Sigmoid colon (tissue), 6 donors: ENCODE measurements at regions not wholly inside any gene's neighbourhood (a gene's known extent, or its start where the extent isn't known, plus 50 kb on each side); places are given as distances from the start of the nearest gene placed in this dataset.

Source experiments
- DNase-seq: peaks from one replicate; pipeline ENCODE4 v3.0.0-alpha.2; 2019
- H3K27ac ChIP-seq, 4 donors: fragments of 200-600 bp; sonication (generic); one replicate each; pipeline ENCODE4 v1.5.1; 2016 to 2019; ENCODE audit warnings: mild to moderate bottlenecking in 1 of 4
- H3K27me3 ChIP-seq, 3 donors: fragments of 200-600 bp; sonication (generic); one replicate each; pipeline ENCODE4 v1.5.1; 2019; ENCODE audit warnings: mild to moderate bottlenecking in 1 of 3
- H3K36me3 ChIP-seq, 4 donors: fragments of 200-600 bp; sonication (generic); one replicate each; pipeline ENCODE4 v1.5.1; 2016 to 2019
- H3K4me1 ChIP-seq, 4 donors: fragments of 200-600 bp; sonication (generic); one replicate each; pipeline ENCODE4 v1.5.1; 2017 to 2019
- H3K4me3 ChIP-seq, 4 donors: fragments of 200-600 bp; sonication (generic); one replicate each; pipeline ENCODE4 v1.5.1; 2017 to 2019; ENCODE audit warnings: mild to moderate bottlenecking in 2 of 4, moderate library complexity in 1 of 4
- H3K9me3 ChIP-seq, 4 donors: fragments of 200-600 bp in 3 of 4; sonication (generic) in 3 of 4; one replicate each; pipeline versions ENCODE4 v1.5.1 to v1.6.1; 2013 to 2019
- CTCF ChIP-seq, 4 experiments: fragments of 450-650 bp in 3 of 4; fragments of 200-600 bp in 1 of 4; IDR thresholded peaks; one replicate each; pipeline ENCODE4 v1.5.1; 2016 to 2019; ENCODE audit warnings: antibody characterized with exemption in 4 of 4, mild to moderate bottlenecking in 3 of 4, moderate library complexity in 2 of 4
- EP300 ChIP-seq, 4 donors: sonication (generic); formaldehyde crosslinking; IDR thresholded peaks; one replicate each; pipeline ENCODE4 v1.6.1; 2017; ENCODE audit warnings: antibody characterized with exemption in 4 of 4
- POLR2A ChIP-seq, 2 donors: fragments of 450-650 bp; IDR thresholded peaks; one replicate each; pipeline ENCODE4 v1.6.1; 2016; ENCODE audit warnings: antibody characterized with exemption in 2 of 2, mild to moderate bottlenecking in 2 of 2, moderate library complexity in 2 of 2
- POLR2AphosphoS5 ChIP-seq, 4 donors: sonication (generic); formaldehyde crosslinking; IDR thresholded peaks; one replicate each; pipeline ENCODE4 v1.6.1; 2017; ENCODE audit warnings: antibody characterized with exemption in 4 of 4
- WGBS, 2 donors: extraction: QIAGEN DNeasy Blood & Tissue Kit; methylation state at CpG; one replicate each; pipeline ENCODE4 v1.1.7; 2013; 5-methylcytosine and 5-hydroxymethylcytosine counted together
- intact Hi-C: fragments of 100-400 bp; cut with DNase I; formaldehyde crosslinking; loops from one replicate; pipeline ENCODE4 v1.15.1; 2023
- donor health status: healthy with polysubstance abuse.
- donor health status: healthy.

GRCh38 chrY:19405598-19405997 is 338.9 kb downstream of the KDM5D start:
- Histone ChIP-seq H3K27ac (no peak overlapping the region), H3K4me3 (no peak overlapping the region), H3K36me3 (no peaks in the 10 kb centered on the region), H3K27me3 (no peaks in the 10 kb centered on the region), H3K4me1 (no peaks in the 10 kb centered on the region), H3K9me3 (no peaks in the 10 kb centered on the region)
- no peak for DNase-seq
- 84 to 85% methylated on average over 4 of the region's 4 CpGs for WGBS, 2 donors
- no peak for TF ChIP-seq POLR2A (IDR thresholded peaks at IDR 0.05)
- no peak for TF ChIP-seq CTCF (IDR thresholded peaks at IDR 0.05)
- TF ChIP-seq POLR2AphosphoS5 (IDR thresholded peaks at IDR 0.05) = no peak
- no peak for TF ChIP-seq EP300 (IDR thresholded peaks at IDR 0.05)
- intact Hi-C loops = no loop called here

GRCh38 chrY:19392876-19393275 is 351.6 kb downstream of the KDM5D start:
- Histone ChIP-seq H3K27me3 (no peaks in the 10 kb centered on the region), H3K4me1 (no peaks in the 10 kb centered on the region), H3K27ac (no peak overlapping the region), H3K4me3 (no peak overlapping the region), H3K36me3 (no peaks in the 10 kb centered on the region), H3K9me3 (no peaks in the 10 kb centered on the region)
- TF ChIP-seq EP300 (IDR thresholded peaks at IDR 0.05) = no peak
- no peak for TF ChIP-seq CTCF (IDR thresholded peaks at IDR 0.05)
- no peak for TF ChIP-seq POLR2AphosphoS5 (IDR thresholded peaks at IDR 0.05)
- no peak for TF ChIP-seq POLR2A (IDR thresholded peaks at IDR 0.05)
- no peak for DNase-seq
- intact Hi-C loops = no loop called here

GRCh38 chrY:19391922-19392321 is 352.6 kb downstream of the KDM5D start:
- Histone ChIP-seq H3K9me3 (no peaks in the 10 kb centered on the region), H3K4me3 (no peak overlapping the region), H3K27ac (no peak overlapping the region), H3K4me1 (no peaks in the 10 kb centered on the region), H3K27me3 (no peaks in the 10 kb centered on the region), H3K36me3 (no peaks in the 10 kb centered on the region)
- intact Hi-C loops = no loop called here
- TF ChIP-seq CTCF (IDR thresholded peaks at IDR 0.05) (no peak), POLR2A (IDR thresholded peaks at IDR 0.05) (no peak), POLR2AphosphoS5 (IDR thresholded peaks at IDR 0.05) (no peak), EP300 (IDR thresholded peaks at IDR 0.05) (no peak)
- 90 to 91% methylated on average over 1 of the region's 1 CpG for WGBS, 2 donors
- no peak for DNase-seq

- DNase-seq = no peak
- TF ChIP-seq POLR2A (IDR thresholded peaks at IDR 0.05) (no peak), POLR2AphosphoS5 (IDR thresholded peaks at IDR 0.05) (no peak), CTCF (IDR thresholded peaks at IDR 0.05) (no peak), EP300 (IDR thresholded peaks at IDR 0.05) (no peak)
Measured at GRCh38 chrY:19365321-19365720, 379.2 kb downstream of the KDM5D start.

GRCh38 chrY:19357249-19357648 is 387.3 kb downstream of the KDM5D start:
- no peaks in the 10 kb centered on the region for H3K27me3 ChIP-seq
- intact Hi-C loops = no loop called here
- no peaks in the 10 kb centered on the region for H3K4me1 ChIP-seq
- WGBS, 2 donors = 76 to 89% methylated on average over 1 of the region's 1 CpG
- TF ChIP-seq EP300 (IDR thresholded peaks at IDR 0.05) (no peak), POLR2AphosphoS5 (IDR thresholded peaks at IDR 0.05) (no peak), CTCF (IDR thresholded peaks at IDR 0.05) (no peak), POLR2A (IDR thresholded peaks at IDR 0.05) (no peak)
- no peak overlapping the region for H3K27ac ChIP-seq
- H3K9me3 ChIP-seq = no peaks in the 10 kb centered on the region
- DNase-seq = no peak
- no peaks in the 10 kb centered on the region for H3K36me3 ChIP-seq
- no peak overlapping the region for H3K4me3 ChIP-seq

More at GRCh38 chrY:19365321-19365720, 379.2 kb downstream of the KDM5D start:
- Histone ChIP-seq H3K27me3 (no peaks in the 10 kb centered on the region), H3K4me3 (no peak overlapping the region), H3K9me3 (no peaks in the 10 kb centered on the region), H3K27ac (no peak overlapping the region), H3K36me3 (no peaks in the 10 kb centered on the region), H3K4me1 (no peaks in the 10 kb centered on the region)
- intact Hi-C loops = no loop called here
- 72 to 76% methylated on average over 2 of the region's 2 CpGs for whole genome bisulfite sequencing, 2 donors
